ENCODE measurements at regions not wholly inside any gene's neighbourhood (a gene's known extent, or its start where the extent isn't known, plus 50 kb on each side); places are given as distances from the start of the nearest gene placed in this dataset.

DNA sequence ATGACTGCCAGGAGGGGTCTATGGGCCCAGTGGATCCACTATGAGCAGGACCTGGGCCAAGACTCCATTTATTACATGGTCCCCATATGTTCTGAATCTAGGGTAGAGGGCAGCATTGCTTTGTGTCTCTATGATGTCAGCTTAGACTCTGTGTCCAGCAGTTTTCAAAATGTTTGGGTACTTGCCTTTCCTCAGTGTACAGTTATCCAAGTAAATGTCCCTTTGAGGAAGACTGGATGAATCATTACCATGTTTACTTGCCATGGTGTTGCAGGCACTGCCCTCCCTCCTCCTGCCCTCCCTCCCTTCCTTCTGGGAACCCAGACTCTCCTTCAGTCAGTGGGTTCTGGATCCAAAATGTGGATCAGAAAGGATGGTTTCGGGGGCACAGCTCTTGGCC, 108.6 kb downstream of the NRN1 start:
- TF ChIP-seq, protein P1, sequence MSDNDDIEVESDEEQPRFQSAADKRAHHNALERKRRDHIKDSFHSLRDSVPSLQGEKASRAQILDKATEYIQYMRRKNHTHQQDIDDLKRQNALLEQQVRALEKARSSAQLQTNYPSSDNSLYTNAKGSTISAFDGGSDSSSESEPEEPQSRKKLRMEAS (IDR thresholded peaks at IDR 0.05; ENCODE audit: low read depth, low read length), result no peak
- TF ChIP-seq, protein P2, sequence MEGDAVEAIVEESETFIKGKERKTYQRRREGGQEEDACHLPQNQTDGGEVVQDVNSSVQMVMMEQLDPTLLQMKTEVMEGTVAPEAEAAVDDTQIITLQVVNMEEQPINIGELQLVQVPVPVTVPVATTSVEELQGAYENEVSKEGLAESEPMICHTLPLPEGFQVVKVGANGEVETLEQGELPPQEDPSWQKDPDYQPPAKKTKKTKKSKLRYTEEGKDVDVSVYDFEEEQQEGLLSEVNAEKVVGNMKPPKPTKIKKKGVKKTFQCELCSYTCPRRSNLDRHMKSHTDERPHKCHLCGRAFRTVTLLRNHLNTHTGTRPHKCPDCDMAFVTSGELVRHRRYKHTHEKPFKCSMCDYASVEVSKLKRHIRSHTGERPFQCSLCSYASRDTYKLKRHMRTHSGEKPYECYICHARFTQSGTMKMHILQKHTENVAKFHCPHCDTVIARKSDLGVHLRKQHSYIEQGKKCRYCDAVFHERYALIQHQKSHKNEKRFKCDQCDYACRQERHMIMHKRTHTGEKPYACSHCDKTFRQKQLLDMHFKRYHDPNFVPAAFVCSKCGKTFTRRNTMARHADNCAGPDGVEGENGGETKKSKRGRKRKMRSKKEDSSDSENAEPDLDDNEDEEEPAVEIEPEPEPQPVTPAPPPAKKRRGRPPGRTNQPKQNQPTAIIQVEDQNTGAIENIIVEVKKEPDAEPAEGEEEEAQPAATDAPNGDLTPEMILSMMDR (IDR thresholded peaks at IDR 0.05; ENCODE audit: low read depth, low read length), result no peak
- TF ChIP-seq MYC (IDR thresholded peaks at IDR 0.05; ENCODE audit: low read depth, low read length) (no peak), POLR2A (IDR thresholded peaks at IDR 0.05; ENCODE audit: extremely low read depth, insufficient read length) (no peak)
- DNase-seq (ENCODE audit: low read depth), result no peak
- no peak overlapping the region for H3K4me3 ChIP-seq (ENCODE audit: low read depth, low read length)

DNA sequence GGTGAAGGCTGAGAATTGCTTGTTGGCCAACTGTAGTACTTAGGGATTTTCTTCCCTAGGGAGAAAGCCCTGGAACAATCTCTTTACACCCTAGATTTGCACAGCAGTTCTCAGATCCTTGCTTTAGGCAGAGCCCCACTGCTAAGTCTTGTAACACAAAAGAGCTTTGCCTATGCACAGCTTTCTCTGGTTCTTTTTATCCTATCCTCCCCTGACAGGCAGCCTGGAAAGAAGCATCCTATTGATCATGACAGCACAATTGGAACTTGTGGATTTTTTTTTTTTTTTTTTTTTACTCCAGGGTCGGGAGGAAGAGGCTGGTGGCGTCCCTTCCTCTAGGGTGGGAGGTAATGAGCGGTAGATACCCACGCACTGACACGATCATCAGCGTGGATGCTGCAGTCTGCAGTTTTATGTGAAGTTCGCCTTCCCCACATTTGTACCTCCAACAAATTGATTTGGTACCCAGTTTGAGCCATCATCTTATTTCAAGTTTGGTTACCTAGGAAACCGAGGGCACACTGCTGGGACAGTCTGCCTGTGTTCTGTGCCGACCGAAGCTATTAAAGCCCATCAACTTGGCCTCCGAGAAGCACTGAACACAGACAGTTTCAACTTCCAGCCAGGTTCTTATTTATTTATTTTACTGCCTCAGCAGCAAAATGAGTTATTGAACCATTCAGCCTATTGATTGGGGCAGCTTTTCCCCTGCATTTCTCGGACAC, 110.1 kb downstream of the NRN1 start:
- TF ChIP-seq MYC (IDR thresholded peaks at IDR 0.05; ENCODE audit: low read depth, low read length), result no peak
- TF ChIP-seq, protein P1 (IDR thresholded peaks at IDR 0.05; ENCODE audit: low read depth, low read length), result no peak
- no peak for TF ChIP-seq POLR2A (IDR thresholded peaks at IDR 0.05; ENCODE audit: extremely low read depth, insufficient read length)
- TF ChIP-seq, protein P2 (IDR thresholded peaks at IDR 0.05; ENCODE audit: low read depth, low read length), result no peak
- H3K4me3 ChIP-seq (ENCODE audit: low read depth, low read length), result no peak overlapping the region
- no peak for DNase-seq (ENCODE audit: low read depth)

DNA sequence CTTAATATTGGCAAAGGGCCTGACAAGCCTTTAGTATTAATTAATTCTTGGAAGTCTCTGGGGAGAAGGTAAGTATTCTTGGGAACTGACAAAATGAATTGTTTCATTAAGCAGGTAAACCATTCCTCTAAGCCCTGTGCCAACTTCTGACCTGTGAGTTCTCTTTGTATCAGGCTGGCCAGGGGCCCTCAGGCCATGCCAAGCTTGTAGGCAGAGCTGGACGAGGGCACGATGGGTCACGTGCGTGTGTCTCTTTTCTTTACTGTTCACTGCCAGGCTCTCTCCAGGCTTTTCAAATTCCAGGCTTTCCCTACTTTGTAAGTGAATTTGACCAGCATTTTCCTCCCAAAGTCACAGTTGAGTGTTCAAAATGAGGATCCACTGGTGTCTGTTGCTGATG, 112.4 kb downstream of the NRN1 start:
- no peak for TF ChIP-seq POLR2A (IDR thresholded peaks at IDR 0.05; ENCODE audit: extremely low read depth, insufficient read length)
- TF ChIP-seq MYC (IDR thresholded peaks at IDR 0.05; ENCODE audit: low read depth, low read length), result no peak
- TF ChIP-seq, protein P1 (IDR thresholded peaks at IDR 0.05; ENCODE audit: low read depth, low read length), result no peak
- TF ChIP-seq, protein P2 (IDR thresholded peaks at IDR 0.05; ENCODE audit: low read depth, low read length), result no peak
- H3K4me3 ChIP-seq (ENCODE audit: low read depth, low read length), result no peak overlapping the region
- no peak for DNase-seq (ENCODE audit: low read depth)

DNA sequence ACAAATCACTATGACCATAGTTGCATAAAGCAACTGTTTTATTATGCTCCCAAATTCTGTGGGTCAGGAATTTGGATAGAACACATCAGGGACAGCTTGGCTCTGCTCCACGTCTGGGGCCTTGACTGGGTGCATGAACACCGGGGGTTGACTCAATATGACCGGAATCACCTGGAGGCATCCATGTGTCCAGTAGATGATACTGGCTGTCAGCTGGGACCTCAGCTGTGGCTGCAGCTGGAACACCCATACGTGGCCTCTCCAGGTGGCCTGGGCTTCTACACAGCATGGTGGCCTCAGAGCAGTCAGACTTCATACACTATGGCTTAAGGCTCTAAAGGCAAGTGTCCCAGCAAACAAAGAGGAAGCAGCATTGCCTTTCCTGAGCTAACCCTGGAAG, 113.4 kb downstream of the NRN1 start:
- DNase-seq (ENCODE audit: low read depth), result no peak
- no peak for TF ChIP-seq POLR2A (IDR thresholded peaks at IDR 0.05; ENCODE audit: extremely low read depth, insufficient read length)
- no peak overlapping the region for H3K4me3 ChIP-seq (ENCODE audit: low read depth, low read length)

DNA sequence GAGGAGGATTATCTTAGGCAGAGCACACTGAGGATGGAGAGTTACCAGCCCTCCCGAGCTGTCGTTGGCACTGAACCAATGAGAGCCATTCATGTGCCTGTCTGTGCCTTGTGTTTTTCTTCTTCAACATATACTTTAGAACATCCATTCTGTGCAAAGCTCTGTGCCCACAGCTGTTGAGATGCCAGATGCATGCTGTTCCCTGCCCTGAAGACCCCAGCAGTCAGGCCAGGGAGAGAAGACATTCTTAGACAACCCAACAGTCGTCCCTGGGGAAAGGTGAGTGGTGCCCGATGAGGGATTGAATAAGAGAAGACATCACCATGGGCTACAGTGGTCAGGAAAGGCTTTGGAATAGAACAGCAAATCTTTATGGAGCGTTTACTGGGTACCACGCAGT, 114.1 kb downstream of the NRN1 start:
- no peak for DNase-seq (ENCODE audit: low read depth)
- H3K4me3 ChIP-seq (ENCODE audit: low read depth, low read length), result no peak overlapping the region
- TF ChIP-seq POLR2A (IDR thresholded peaks at IDR 0.05; ENCODE audit: extremely low read depth, insufficient read length) (no peak), MYC (IDR thresholded peaks at IDR 0.05; ENCODE audit: low read depth, low read length) (no peak)
- TF ChIP-seq, protein P1 (IDR thresholded peaks at IDR 0.05; ENCODE audit: low read depth, low read length), result no peak
- TF ChIP-seq, protein P2 (IDR thresholded peaks at IDR 0.05; ENCODE audit: low read depth, low read length), result no peak

DNA sequence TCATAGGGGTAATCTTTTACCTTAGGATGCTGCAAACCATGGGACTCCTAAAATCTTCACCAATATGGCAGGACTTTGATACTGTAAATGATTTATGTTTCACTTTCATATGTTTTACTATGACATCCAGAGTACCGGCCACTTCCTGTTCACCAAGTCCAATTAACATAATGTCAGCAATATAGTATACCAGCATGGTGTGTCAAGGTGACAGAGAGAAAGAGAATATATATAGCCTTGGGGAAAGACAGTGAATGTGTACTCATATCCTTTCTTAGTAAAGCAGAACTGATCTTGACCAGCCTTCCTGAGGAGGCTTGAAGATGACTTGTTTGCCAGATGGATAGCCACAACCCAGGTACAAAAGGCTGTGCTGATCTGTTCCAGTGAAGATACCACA, 127.9 kb downstream of the NRN1 start:
- no peak for DNase-seq (ENCODE audit: low read depth)
- H3K4me3 ChIP-seq (ENCODE audit: low read depth, low read length), result no peak overlapping the region
- TF ChIP-seq POLR2A (IDR thresholded peaks at IDR 0.05; ENCODE audit: extremely low read depth, insufficient read length) (no peak), MYC (IDR thresholded peaks at IDR 0.05; ENCODE audit: low read depth, low read length) (no peak)
- TF ChIP-seq, protein P2 (IDR thresholded peaks at IDR 0.05; ENCODE audit: low read depth, low read length), result no peak
- TF ChIP-seq, protein P1 (IDR thresholded peaks at IDR 0.05; ENCODE audit: low read depth, low read length), result no peak

Data from NB4 (cell line).